Smooth muscle cell (in vitro differentiated cells): ENCODE measurements at regions not wholly inside any gene's neighbourhood (a gene's known extent, or its start where the extent isn't known, plus 50 kb on each side); places are given as distances from the start of the nearest gene placed in this dataset.
"Not testable (repeated sequence)": the region's sequence is repeated elsewhere in the genome, so short reads cannot be mapped to it uniquely, and the experiment has no call there.

Experiments
- DNase-seq: peaks from one replicate; lab custom pipeline; 2025; ENCODE audit not compliant: unreplicated experiment; lab: John Stamatoyannopoulos, UW
- H2AFZ ChIP-seq: fragments of 200-600 bp; sonication (generic); 2 replicates; pipeline ENCODE4 v1.6.0; 2016; ENCODE audit warnings: antibody characterized with exemption, low read depth, mild to moderate bottlenecking
- H3F3A ChIP-seq: fragments of 200-600 bp; sonication (generic); 2 replicates; pipeline ENCODE4 v1.6.0; 2017; ENCODE audit warnings: antibody characterized with exemption, low read depth
- H3K27ac ChIP-seq: fragments of 200-600 bp; sonication (generic); 2 replicates; pipeline ENCODE4 v1.5.1; 2016; ENCODE audit warnings: low read depth, mild to moderate bottlenecking
- H3K27me3 ChIP-seq: fragments of 200-600 bp; sonication (generic); 2 replicates; pipeline ENCODE4 v1.6.1; 2016; ENCODE audit warnings: low read depth, mild to moderate bottlenecking
- H3K36me3 ChIP-seq: fragments of 200-600 bp; sonication (generic); 2 replicates; pipeline ENCODE4 v1.5.1; 2016; ENCODE audit warnings: low read depth
- H3K4me1 ChIP-seq: fragments of 200-600 bp; sonication (generic); 2 replicates; pipeline ENCODE4 v1.5.1; 2016; ENCODE audit warnings: low read depth
- H3K4me2 ChIP-seq: fragments of 200-600 bp; sonication (generic); 2 replicates; pipeline ENCODE4 v1.6.0; 2016; ENCODE audit warnings: mild to moderate bottlenecking
- H3K4me3 ChIP-seq: fragments of 200-600 bp; sonication (generic); 2 replicates; pipeline ENCODE4 v1.5.1; 2016; ENCODE audit warnings: mild to moderate bottlenecking
- H3K79me2 ChIP-seq: fragments of 200-600 bp; sonication (generic); 2 replicates; pipeline ENCODE4 v1.6.0; 2016; ENCODE audit warnings: low read depth, mild to moderate bottlenecking
- H3K9ac ChIP-seq: fragments of 200-600 bp; sonication (generic); 2 replicates; pipeline ENCODE4 v1.6.0; 2016; ENCODE audit warnings: low read depth
- H3K9me3 ChIP-seq: fragments of 200-600 bp; sonication (generic); replicated peaks from 2 replicates; pipeline ENCODE4 v1.5.1; 2016; ENCODE audit warnings: low read depth
- H4K20me1 ChIP-seq: fragments of 200-600 bp; sonication (generic); 2 replicates; pipeline ENCODE4 v1.6.0; 2016; ENCODE audit warnings: low read depth
- WGBS: methylation state at CpG from one replicate; pipeline ENCODE4 v1.1.7; 2016; ENCODE audit warnings: low lambda C conversion rate; 5-methylcytosine and 5-hydroxymethylcytosine counted together
- TF ChIP-seq, protein P1 (sequence below): fragments of 200-600 bp; sonication (generic); IDR thresholded peaks from 2 replicates; pipeline ENCODE4 v1.5.1; 2017; ENCODE audit warnings: borderline replicate concordance, mild to moderate bottlenecking, antibody characterized with exemption; ENCODE audit not compliant: insufficient read depth, poor library complexity, severe bottlenecking

DNA sequence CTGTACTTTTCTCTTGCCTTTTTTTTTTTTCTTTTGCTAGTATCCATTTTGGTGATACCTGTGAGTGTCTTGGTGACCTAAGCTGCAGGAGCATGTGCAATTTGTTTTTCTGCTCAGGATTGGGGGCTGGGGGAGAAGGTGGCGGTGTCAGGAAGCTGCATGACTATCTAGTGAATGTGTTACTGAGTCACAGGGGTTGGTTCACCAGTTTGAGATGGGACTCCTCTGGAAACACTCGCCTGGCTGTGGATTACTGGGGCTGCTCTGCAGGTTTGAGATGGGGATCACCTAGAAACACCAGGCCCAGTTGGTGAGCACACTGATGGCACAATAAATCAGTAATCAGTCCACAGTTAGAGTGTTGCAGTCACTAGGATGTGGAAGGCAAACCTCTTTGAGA, 447.9 kb downstream of the SPATA31D1 start:
- no peaks in the 10 kb centered on the region for H3F3A ChIP-seq
- no peaks in the 10 kb centered on the region for H3K36me3 ChIP-seq
- no peak overlapping the region for H2AFZ ChIP-seq
- no peaks in the 10 kb centered on the region for H3K4me1 ChIP-seq
- no peaks in the 10 kb centered on the region for H3K27me3 ChIP-seq
- TF ChIP-seq, protein P1, sequence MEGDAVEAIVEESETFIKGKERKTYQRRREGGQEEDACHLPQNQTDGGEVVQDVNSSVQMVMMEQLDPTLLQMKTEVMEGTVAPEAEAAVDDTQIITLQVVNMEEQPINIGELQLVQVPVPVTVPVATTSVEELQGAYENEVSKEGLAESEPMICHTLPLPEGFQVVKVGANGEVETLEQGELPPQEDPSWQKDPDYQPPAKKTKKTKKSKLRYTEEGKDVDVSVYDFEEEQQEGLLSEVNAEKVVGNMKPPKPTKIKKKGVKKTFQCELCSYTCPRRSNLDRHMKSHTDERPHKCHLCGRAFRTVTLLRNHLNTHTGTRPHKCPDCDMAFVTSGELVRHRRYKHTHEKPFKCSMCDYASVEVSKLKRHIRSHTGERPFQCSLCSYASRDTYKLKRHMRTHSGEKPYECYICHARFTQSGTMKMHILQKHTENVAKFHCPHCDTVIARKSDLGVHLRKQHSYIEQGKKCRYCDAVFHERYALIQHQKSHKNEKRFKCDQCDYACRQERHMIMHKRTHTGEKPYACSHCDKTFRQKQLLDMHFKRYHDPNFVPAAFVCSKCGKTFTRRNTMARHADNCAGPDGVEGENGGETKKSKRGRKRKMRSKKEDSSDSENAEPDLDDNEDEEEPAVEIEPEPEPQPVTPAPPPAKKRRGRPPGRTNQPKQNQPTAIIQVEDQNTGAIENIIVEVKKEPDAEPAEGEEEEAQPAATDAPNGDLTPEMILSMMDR: no peak
- H3K4me3 ChIP-seq: no peak overlapping the region
- 84% methylated on average over 2 of the region's 2 CpGs for WGBS
- no peak for DNase-seq
- H3K4me2 ChIP-seq: no peak overlapping the region
- H3K9me3 ChIP-seq: no peaks in the 10 kb centered on the region
- H3K79me2 ChIP-seq: no peaks in the 10 kb centered on the region
- H3K9ac ChIP-seq: no peak overlapping the region
- no peak overlapping the region for H3K27ac ChIP-seq
- H4K20me1 ChIP-seq: no peaks in the 10 kb centered on the region

DNA sequence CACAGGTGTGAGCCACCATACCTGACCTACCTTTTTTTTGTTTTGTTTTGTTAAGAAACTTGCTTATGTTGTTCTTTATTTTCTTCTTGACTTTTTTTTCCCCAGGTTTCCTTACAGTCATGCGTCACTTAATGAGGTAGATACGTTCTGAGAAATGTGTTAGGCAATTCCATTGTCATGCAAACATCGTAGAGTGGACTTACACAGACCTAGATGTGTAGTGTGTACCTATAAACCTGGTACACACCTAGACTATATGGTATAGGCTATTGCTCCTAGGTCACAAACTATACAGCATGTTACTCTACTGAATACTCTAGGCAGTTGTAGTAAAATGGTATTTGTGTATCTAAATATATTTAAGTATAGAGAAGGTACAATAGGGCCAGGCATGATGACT, 448.6 kb downstream of the SPATA31D1 start:
- not testable (repeated sequence) for H3F3A ChIP-seq, H3K4me3 ChIP-seq, H3K27ac ChIP-seq, H3K4me2 ChIP-seq, DNase-seq, H3K9ac ChIP-seq, H2AFZ ChIP-seq, H4K20me1 ChIP-seq, H3K9me3 ChIP-seq, H3K27me3 ChIP-seq, H3K4me1 ChIP-seq, H3K79me2 ChIP-seq, H3K36me3 ChIP-seq
- WGBS: 93% methylated on average over 3 of the region's 3 CpGs

DNA sequence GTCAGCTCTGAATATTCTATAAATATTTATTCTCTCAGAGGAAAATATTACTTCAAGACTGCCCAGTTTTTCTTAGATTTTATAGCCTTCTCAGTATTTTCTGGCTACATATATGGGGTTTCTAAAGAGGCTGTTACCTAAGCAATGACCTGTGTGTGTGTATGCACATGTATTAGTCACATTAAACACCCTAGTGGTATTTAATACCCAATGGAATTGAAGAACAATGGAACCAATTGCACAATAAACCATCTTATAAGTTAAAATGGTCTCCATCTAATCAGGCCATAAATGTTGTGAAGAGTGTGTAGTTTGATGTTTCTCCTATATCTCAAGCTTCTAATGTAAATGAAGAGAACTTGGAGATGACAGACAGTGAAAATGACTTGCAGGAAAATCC, 450.0 kb downstream of the SPATA31D1 start:
- DNase-seq: no peak
- H3K4me1 ChIP-seq: no peaks in the 10 kb centered on the region
- H3K79me2 ChIP-seq: no peaks in the 10 kb centered on the region
- H3F3A ChIP-seq: no peaks in the 10 kb centered on the region
- no peak overlapping the region for H3K9ac ChIP-seq
- H3K27me3 ChIP-seq: no peaks in the 10 kb centered on the region
- TF ChIP-seq, protein P1: no peak
- H3K27ac ChIP-seq: no peak overlapping the region
- H3K36me3 ChIP-seq: no peaks in the 10 kb centered on the region
- no peak overlapping the region for H3K4me2 ChIP-seq
- H3K9me3 ChIP-seq: no peaks in the 10 kb centered on the region
- H2AFZ ChIP-seq: no peak overlapping the region
- H3K4me3 ChIP-seq: no peak overlapping the region
- H4K20me1 ChIP-seq: no peaks in the 10 kb centered on the region

DNA sequence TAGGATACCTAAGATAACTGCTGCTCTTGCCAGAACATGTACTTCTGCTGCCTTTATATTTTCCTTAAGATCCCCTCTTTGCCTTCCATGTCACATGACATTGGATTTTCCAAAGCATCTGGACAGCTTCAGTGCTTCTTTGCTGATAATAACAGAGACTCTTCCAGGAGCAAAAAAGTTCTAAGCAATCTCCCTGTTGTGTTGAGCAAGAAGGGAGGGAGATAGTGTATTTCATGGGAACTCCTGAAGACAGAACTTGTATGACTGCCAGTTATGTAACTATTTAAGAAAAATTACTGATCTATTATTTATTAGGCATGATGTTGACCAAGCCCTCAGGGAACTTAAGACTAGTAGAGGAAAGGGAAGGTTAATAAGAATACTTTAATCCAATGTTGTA, 454.7 kb downstream of the SPATA31D1 start:
- Histone ChIP-seq H3K4me2 (no peak overlapping the region), H2AFZ (no peak overlapping the region), H3K27ac (no peak overlapping the region), H3F3A (no peaks in the 10 kb centered on the region), H3K9me3 (peaks cover 5% of the 10 kb centered on the region), H4K20me1 (no peaks in the 10 kb centered on the region), H3K9ac (no peak overlapping the region), H3K79me2 (no peaks in the 10 kb centered on the region), H3K36me3 (no peaks in the 10 kb centered on the region), H3K4me3 (no peak overlapping the region), H3K4me1 (no peaks in the 10 kb centered on the region), H3K27me3 (no peaks in the 10 kb centered on the region)
- no peak for DNase-seq
- TF ChIP-seq, protein P1: no peak
